Heart left ventricle (tissue), 13 donors: ENCODE measurements at regions not wholly inside any gene's neighbourhood (a gene's known extent, or its start where the extent isn't known, plus 50 kb on each side); places are given as distances from the start of the nearest gene placed in this dataset.

Experiments used
- POLR2A ChIP-seq, 2 donors: fragments of 450-650 bp; IDR thresholded peaks; one replicate each; pipeline ENCODE4 v1.6.1; 2017; ENCODE audit warnings: antibody characterized with exemption in 2 of 2, mild to moderate bottlenecking in 2 of 2, moderate library complexity in 2 of 2
- TF ChIP-seq, protein P1 (sequence below), 12 donors: fragments of 200-600 bp; sonication (generic) in 4 of 12; IDR thresholded peaks; one replicate each; pipeline versions ENCODE4 v1.5.0 to v1.8.0; 2018 to 2022; ENCODE audit warnings: antibody characterized with exemption in 12 of 12, mild to moderate bottlenecking in 5 of 12
- donor health status: ischemic (EF 13 %, LVEDD 7.1; RV severe dilation, severe dysfunction).
- donor health status: DM: no; HTN: yes; CAD: no.
- donor health status: DM: no; HTN: no; CAD: no.
- donor health status: ischemic (EF 25% LVEDD 6.9; RV normal size, moderate dysfunction).
- donor health status: ischemic (EF 25% LVEDD 5.7; RV mildly dilated, moderate dysfunction).
- donor health status: ischemic (EF 35%, LVEDD 5.7; RV mildly dilated, moderate dysfunction).
- donor health status: nonischemic (EF 11% LVEDD 7.7; RV severe dilation, severe dysfunction).
- donor health status: DM: yes; HTN: yes; CAD: no.
- donor health status: PGD.
- donor health status: ischemic (EF 29% LVEDD 5.4; RV normal size, mild dysfunction).
- donor health status: nonischemic (EF 23%, LVEDD 6.1; RV moderate dilation, normal function).

DNA sequence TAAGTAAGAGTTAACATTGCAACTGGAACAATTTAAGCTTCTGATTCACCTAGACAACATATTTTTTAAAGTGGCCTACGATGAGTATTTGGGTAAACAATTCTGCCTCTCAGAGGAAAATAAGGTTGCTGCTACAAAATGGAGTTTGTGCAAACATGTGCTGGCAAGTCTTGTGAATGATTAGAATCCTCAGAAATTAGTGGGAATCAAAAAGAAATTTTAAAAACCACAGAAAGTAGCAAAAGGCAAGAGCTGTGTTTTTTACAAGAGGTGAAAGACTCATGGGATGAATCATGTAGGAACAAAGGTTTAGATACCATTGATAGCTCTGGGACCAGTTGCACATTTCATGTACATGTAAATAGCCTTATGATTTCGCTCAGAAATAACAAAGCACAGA lies 561.6 kb downstream of the TAF11L14 start:
- no peak for TF ChIP-seq POLR2A (IDR thresholded peaks at IDR 0.05)
- TF ChIP-seq, protein P1, sequence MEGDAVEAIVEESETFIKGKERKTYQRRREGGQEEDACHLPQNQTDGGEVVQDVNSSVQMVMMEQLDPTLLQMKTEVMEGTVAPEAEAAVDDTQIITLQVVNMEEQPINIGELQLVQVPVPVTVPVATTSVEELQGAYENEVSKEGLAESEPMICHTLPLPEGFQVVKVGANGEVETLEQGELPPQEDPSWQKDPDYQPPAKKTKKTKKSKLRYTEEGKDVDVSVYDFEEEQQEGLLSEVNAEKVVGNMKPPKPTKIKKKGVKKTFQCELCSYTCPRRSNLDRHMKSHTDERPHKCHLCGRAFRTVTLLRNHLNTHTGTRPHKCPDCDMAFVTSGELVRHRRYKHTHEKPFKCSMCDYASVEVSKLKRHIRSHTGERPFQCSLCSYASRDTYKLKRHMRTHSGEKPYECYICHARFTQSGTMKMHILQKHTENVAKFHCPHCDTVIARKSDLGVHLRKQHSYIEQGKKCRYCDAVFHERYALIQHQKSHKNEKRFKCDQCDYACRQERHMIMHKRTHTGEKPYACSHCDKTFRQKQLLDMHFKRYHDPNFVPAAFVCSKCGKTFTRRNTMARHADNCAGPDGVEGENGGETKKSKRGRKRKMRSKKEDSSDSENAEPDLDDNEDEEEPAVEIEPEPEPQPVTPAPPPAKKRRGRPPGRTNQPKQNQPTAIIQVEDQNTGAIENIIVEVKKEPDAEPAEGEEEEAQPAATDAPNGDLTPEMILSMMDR (IDR thresholded peaks at IDR 0.05): no peak
